ENCODE measurements at regions not wholly inside any gene's neighbourhood (a gene's known extent, or its start where the extent isn't known, plus 50 kb on each side); places are given as distances from the start of the nearest gene placed in this dataset.

- Histone ChIP-seq H3K27me3 (ENCODE audit: control insufficient read depth in 2 of 2, insufficient read depth in 2 of 2, low read length in 2 of 2) (no peaks in the 10 kb centered on the region), H3K9ac (replicated peaks; ENCODE audit: extremely low read depth, insufficient read depth, low read length) (no peak overlapping the region), H2AFZ (ENCODE audit: low read depth, low read length) (no peak overlapping the region), H3K36me3 (ENCODE audit: control insufficient read depth in 2 of 2, extremely low read depth in 1 of 2, insufficient read depth in 2 of 2, low read length in 2 of 2) (no peaks in the 10 kb centered on the region), H3K4me3 (replicated peaks in 1 of 3; ENCODE audit: insufficient read depth in 1 of 3, low read depth in 1 of 3, low read length in 3 of 3) (no peak overlapping the region), H3K79me2 (ENCODE audit: control insufficient read depth, insufficient read depth, low read length) (no peaks in the 10 kb centered on the region), H3K27ac (ENCODE audit: insufficient read depth, low read depth, low read length) (no peak overlapping the region), H4K20me1 (replicated peaks; ENCODE audit: control insufficient read depth, extremely low read depth, insufficient read depth, low read length) (no peaks in the 10 kb centered on the region), H3K9me3 (replicated peaks; ENCODE audit: control insufficient read depth, insufficient read depth, low read length) (no peaks in the 10 kb centered on the region), H3K9me1 (replicated peaks; ENCODE audit: control insufficient read depth, extremely low read depth, insufficient read depth, low read length) (no peaks in the 10 kb centered on the region), H3K4me1 (ENCODE audit: control insufficient read depth, extremely low read depth, insufficient read depth, low read length) (no peaks in the 10 kb centered on the region), H3K4me2 (ENCODE audit: insufficient read depth, low read length) (no peak overlapping the region)
- intact Hi-C loops (cut with micrococcal nuclease) (no loop called here), dilution Hi-C loops (cut with MboI; ENCODE audit: extremely low pct_ligation_motif_present, low sequenced_read_pairs) (no loop called here)
- ChIA-PET POLR2A (no interaction called here), CTCF (no interaction called here)
- no peak for TF ChIP-seq EZH2 (IDR thresholded peaks at IDR 0.05; ENCODE audit: borderline replicate concordance, low read depth, low read length, severe bottlenecking)
- no peak for TF ChIP-seq CTCF (IDR thresholded peaks at IDR 0.05; ENCODE audit: extremely low read depth in 1 of 2, insufficient read depth in 1 of 2, low read depth in 1 of 2, low read length in 2 of 2)
- TF ChIP-seq MYC (IDR thresholded peaks at IDR 0.05; ENCODE audit: low read depth, low read length) = no peak
- TF ChIP-seq MAX (IDR thresholded peaks at IDR 0.05; ENCODE audit: insufficient read depth, insufficient read length) = no peak
- TF ChIP-seq JUN (IDR thresholded peaks at IDR 0.05; ENCODE audit: borderline replicate concordance, insufficient read depth, insufficient read length, low read depth) = no peak
- no peak for TF ChIP-seq POLR2A (IDR thresholded peaks at IDR 0.05; ENCODE audit: low read depth, low read length)
- no peak for TF ChIP-seq FOS (IDR thresholded peaks at IDR 0.05; ENCODE audit: borderline replicate concordance, insufficient read depth, low read length)
- TF ChIP-seq GATA2 (IDR thresholded peaks at IDR 0.05; ENCODE audit: insufficient read depth, insufficient read length, low read depth, low read length) = no peak
- TF ChIP-seq POLR2AphosphoS5 (IDR thresholded peaks at IDR 0.05; ENCODE audit: insufficient read depth, low read depth, low read length) = no peak
- no peak for FAIRE-seq
- BruUV-seq (replicated peaks) = no TSS peak
- no peak for DNase-seq (ENCODE audit: low read depth, low spot score)
These were observed 107.7 kb downstream of the MAT2B start for GRCh38 chr5:163613150-163613442.

All from endothelial cell of umbilical vein (primary cell).